ENCODE measurements at regions not wholly inside any gene's neighbourhood (a gene's known extent, or its start where the extent isn't known, plus 50 kb on each side); places are given as distances from the start of the nearest gene placed in this dataset.
A peak's percentile ranks its signal among the peaks of the same experiment; 100 is the strongest.

- Histone ChIP-seq H3K36me3 (no peaks in the 10 kb centered on the region), H3K27me3 (no peaks in the 10 kb centered on the region), H3K4me3 (peak overlapping the region; percentile 85 to 94 (median 87)), H3K4me1 (peaks cover 33 to 45% of the 10 kb centered on the region in 2 donors), H3K9me3 (no peaks in the 10 kb centered on the region), H3K27ac (peak overlapping the region; percentile 99)
- TF ChIP-seq POLR2A (IDR thresholded peaks at IDR 0.05) (no peak), CTCF (IDR thresholded peaks at IDR 0.05 in 4 of 5, conservative IDR thresholded peaks at IDR 0.05 in 1 of 5) (peak in 1 of 5 experiments; percentile 1)
- in situ Hi-C loops (cut with MboI; ENCODE audit: low sequenced_read_pairs in 4 of 4) = loop anchor here in 1 of 4 donors (10.0 kb wide), 1 partner anchor 63 kb away; no protein-coding TSS in a partner anchor
- DNase-seq (peak; percentile 8 to 55), ATAC-seq (peak; percentile 23 to 26)
- intact Hi-C loops (cut with DNase I; ENCODE audit: low total_unique reads) = loop anchor here (1.0 to 10.0 kb wide), 2 partner anchors 98 to 263 kb away; no protein-coding TSS in a partner anchor
Observed at GRCh38 chr3:48088056-48088748, 72.0 kb upstream of the MAP4 start.

GRCh38 chr3:48086705-48087104, 70.5 kb upstream of the MAP4 start:
- Histone ChIP-seq H3K4me1 (peaks cover 34 to 57% of the 10 kb centered on the region in 2 donors), H3K9me3 (no peaks in the 10 kb centered on the region), H3K36me3 (no peaks in the 10 kb centered on the region), H3K27me3 (no peaks in the 10 kb centered on the region), H3K27ac (peak overlapping the region; percentile 99), H3K4me3 (peak overlapping the region; percentile 85 to 94 (median 87))
- TF ChIP-seq CTCF (IDR thresholded peaks at IDR 0.05 in 4 of 5, conservative IDR thresholded peaks at IDR 0.05 in 1 of 5) = no peak
- no peak for TF ChIP-seq POLR2A (IDR thresholded peaks at IDR 0.05)
- ATAC-seq (peak in 1 of 2 donors; percentile 1), DNase-seq (no peak)
- in situ Hi-C loops (cut with MboI; ENCODE audit: low sequenced_read_pairs in 4 of 4) = loop anchor here in 1 of 4 donors (10.0 kb wide), 1 partner anchor 62 kb away; no protein-coding TSS in a partner anchor
- intact Hi-C loops (cut with DNase I; ENCODE audit: low total_unique reads) = loop anchor here (1.0 to 10.0 kb wide), 2 partner anchors 70 to 262 kb away; partner anchors contain the start of gene MAP4

GRCh38 chr3:48084929-48085328, 68.7 kb upstream of the MAP4 start:
- in situ Hi-C loops (cut with MboI; ENCODE audit: low sequenced_read_pairs in 4 of 4) (loop anchor here in 1 of 4 donors (10.0 kb wide), 1 partner anchor 60 kb away; no protein-coding TSS in a partner anchor), intact Hi-C loops (cut with DNase I; ENCODE audit: low total_unique reads) (loop anchor here (10.0 kb wide), 1 partner anchor 260 kb away; no protein-coding TSS in a partner anchor)
- Histone ChIP-seq H3K36me3 (no peaks in the 10 kb centered on the region), H3K4me1 (peaks cover 49 to 58% of the 10 kb centered on the region in 2 donors), H3K4me3 (no peak overlapping the region), H3K27ac (peak overlapping the region; percentile 99), H3K9me3 (no peaks in the 10 kb centered on the region), H3K27me3 (no peaks in the 10 kb centered on the region)
- DNase-seq (no peak), ATAC-seq (no peak)
- no peak for TF ChIP-seq POLR2A (IDR thresholded peaks at IDR 0.05)
- no peak for TF ChIP-seq CTCF (IDR thresholded peaks at IDR 0.05 in 4 of 5, conservative IDR thresholded peaks at IDR 0.05 in 1 of 5)

GRCh38 chr3:48084170-48084569, 68.0 kb upstream of the MAP4 start:
- Histone ChIP-seq H3K9me3 (no peaks in the 10 kb centered on the region), H3K27ac (peak overlapping the region; percentile 99), H3K4me1 (peaks cover 51 to 53% of the 10 kb centered on the region in 2 donors), H3K27me3 (no peaks in the 10 kb centered on the region), H3K4me3 (no peak overlapping the region), H3K36me3 (no peaks in the 10 kb centered on the region)
- in situ Hi-C loops (cut with MboI; ENCODE audit: low sequenced_read_pairs in 4 of 4) (loop anchor here in 1 of 4 donors (10.0 kb wide), 1 partner anchor 59 kb away; no protein-coding TSS in a partner anchor), intact Hi-C loops (cut with DNase I; ENCODE audit: low total_unique reads) (loop anchor here (10.0 kb wide), 1 partner anchor 259 kb away; no protein-coding TSS in a partner anchor)
- no peak for DNase-seq
- no peak for ATAC-seq
- TF ChIP-seq CTCF (IDR thresholded peaks at IDR 0.05 in 4 of 5, conservative IDR thresholded peaks at IDR 0.05 in 1 of 5) = no peak
- TF ChIP-seq POLR2A (IDR thresholded peaks at IDR 0.05) = no peak

All from gastrocnemius medialis (tissue), 4 donors.